Lower leg skin (tissue), 3 donors: ENCODE measurements at regions not wholly inside any gene's neighbourhood (a gene's known extent, or its start where the extent isn't known, plus 50 kb on each side); places are given as distances from the start of the nearest gene placed in this dataset.

ENCODE experiments used
- POLR2A ChIP-seq, 2 donors: fragments of 450-650 bp; IDR thresholded peaks; one replicate each; pipeline ENCODE4 v1.6.1; 2016 to 2017; ENCODE audit warnings: antibody characterized with exemption in 2 of 2, mild to moderate bottlenecking in 1 of 2, moderate library complexity in 1 of 2
- TF ChIP-seq, protein P1 (sequence below), 3 donors: fragments of 450-650 bp; IDR thresholded peaks; one replicate each; pipeline ENCODE4 v1.5.1; 2016; ENCODE audit warnings: antibody characterized with exemption in 3 of 3, mild to moderate bottlenecking in 3 of 3, moderate library complexity in 2 of 3

GRCh38 chr9:11348366-11348765 is 735.6 kb upstream of the PTPRD start:
- TF ChIP-seq, protein P1, sequence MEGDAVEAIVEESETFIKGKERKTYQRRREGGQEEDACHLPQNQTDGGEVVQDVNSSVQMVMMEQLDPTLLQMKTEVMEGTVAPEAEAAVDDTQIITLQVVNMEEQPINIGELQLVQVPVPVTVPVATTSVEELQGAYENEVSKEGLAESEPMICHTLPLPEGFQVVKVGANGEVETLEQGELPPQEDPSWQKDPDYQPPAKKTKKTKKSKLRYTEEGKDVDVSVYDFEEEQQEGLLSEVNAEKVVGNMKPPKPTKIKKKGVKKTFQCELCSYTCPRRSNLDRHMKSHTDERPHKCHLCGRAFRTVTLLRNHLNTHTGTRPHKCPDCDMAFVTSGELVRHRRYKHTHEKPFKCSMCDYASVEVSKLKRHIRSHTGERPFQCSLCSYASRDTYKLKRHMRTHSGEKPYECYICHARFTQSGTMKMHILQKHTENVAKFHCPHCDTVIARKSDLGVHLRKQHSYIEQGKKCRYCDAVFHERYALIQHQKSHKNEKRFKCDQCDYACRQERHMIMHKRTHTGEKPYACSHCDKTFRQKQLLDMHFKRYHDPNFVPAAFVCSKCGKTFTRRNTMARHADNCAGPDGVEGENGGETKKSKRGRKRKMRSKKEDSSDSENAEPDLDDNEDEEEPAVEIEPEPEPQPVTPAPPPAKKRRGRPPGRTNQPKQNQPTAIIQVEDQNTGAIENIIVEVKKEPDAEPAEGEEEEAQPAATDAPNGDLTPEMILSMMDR (IDR thresholded peaks at IDR 0.05): no peak
- no peak for TF ChIP-seq POLR2A (IDR thresholded peaks at IDR 0.05)
